Daoy (cell line): ENCODE measurements at regions not wholly inside any gene's neighbourhood (a gene's known extent, or its start where the extent isn't known, plus 50 kb on each side); places are given as distances from the start of the nearest gene placed in this dataset.
"Not testable (repeated sequence)": the region's sequence is repeated elsewhere in the genome, so short reads cannot be mapped to it uniquely, and the experiment has no call there.

Source experiments
- DNase-seq: peaks from one replicate; pipeline ENCODE4 v3.0.0-alpha.2; 2015; ENCODE audit warnings: low read depth

- DNase-seq: not testable (repeated sequence)
Measured at GRCh38 chr1:104776-105175, 346.7 kb downstream of the OR4F29 start.

GRCh38 chr1:99481-99880 lies 352.0 kb downstream of the OR4F29 start:
- not testable (repeated sequence) for DNase-seq

GRCh38 chr1:98811-99210 lies 352.7 kb downstream of the OR4F29 start:
- not testable (repeated sequence) for DNase-seq

GRCh38 chr1:91279-91678 lies 360.2 kb downstream of the OR4F29 start:
- DNase-seq: not testable (repeated sequence)

GRCh38 chr1:88110-88509 lies 363.4 kb downstream of the OR4F29 start:
- not testable (repeated sequence) for DNase-seq

GRCh38 chr1:79152-79551 lies 372.3 kb downstream of the OR4F29 start:
- DNase-seq: not testable (repeated sequence)

GRCh38 chr1:65119-65518 lies 386.4 kb downstream of the OR4F29 start, which contains the start of gene OR4F5:
OR4F5 (plus strand) TSS chr1:65419.
- DNase-seq: not testable (repeated sequence)

GRCh38 chr1:56014-56531 lies 395.4 kb downstream of the OR4F29 start:
- DNase-seq: not testable (repeated sequence)

GRCh38 chr1:53182-53581 lies 398.3 kb downstream of the OR4F29 start:
- not testable (repeated sequence) for DNase-seq

- not testable (repeated sequence) for DNase-seq
Measured at GRCh38 chr1:41965-42466, 409.5 kb downstream of the OR4F29 start.

- DNase-seq: not testable (repeated sequence)
Measured at GRCh38 chr1:41197-41596, 410.3 kb downstream of the OR4F29 start.

GRCh38 chr1:29183-29582 lies 422.3 kb downstream of the OR4F29 start:
- not testable (repeated sequence) for DNase-seq

- DNase-seq: not testable (repeated sequence)
Measured at GRCh38 chr1:17298-17697, 434.2 kb downstream of the OR4F29 start.

GRCh38 chr1:16025-16424 lies 435.5 kb downstream of the OR4F29 start:
- not testable (repeated sequence) for DNase-seq

GRCh38 chr1:9941-10717 lies 441.3 kb downstream of the OR4F29 start:
- DNase-seq: not testable (repeated sequence)
